ENCODE measurements at regions not wholly inside any gene's neighbourhood (a gene's known extent, or its start where the extent isn't known, plus 50 kb on each side); places are given as distances from the start of the nearest gene placed in this dataset.

GRCh38 chr6:105619971-105620741, 217.3 kb upstream of the PREP start:
- DNase-seq (ENCODE audit: low read depth in 1 of 2, low spot score in 1 of 2) (no peak), FAIRE-seq (no peak), ATAC-seq (no peak)
- TF ChIP-seq MAZ (IDR thresholded peaks at IDR 0.05; ENCODE audit: borderline replicate concordance, low read depth, low read length) (no peak), ZFP36 (IDR thresholded peaks at IDR 0.05; ENCODE audit: borderline replicate concordance, partially characterized antibody) (no peak), TFCP2L1 (CRISPR knock-in tag; IDR thresholded peaks at IDR 0.05) (no peak), TP53 (CRISPR knock-in tag; IDR thresholded peaks at IDR 0.05) (no peak), MAX (IDR thresholded peaks at IDR 0.05) (no peak), NPAS2 (CRISPR knock-in tag; IDR thresholded peaks at IDR 0.05; ENCODE audit: borderline replicate concordance) (no peak), NFE2L2 (conservative IDR thresholded peaks at IDR 0.05; ENCODE audit: low read length) (no peak), BCL3 (IDR thresholded peaks at IDR 0.05) (no peak), RFX5 (IDR thresholded peaks at IDR 0.05) (no peak), JUN (IDR thresholded peaks at IDR 0.05) (no peak), ZNF302 (CRISPR knock-in tag; IDR thresholded peaks at IDR 0.05) (no peak), E2F6 (IDR thresholded peaks at IDR 0.05; ENCODE audit: borderline replicate concordance, low read depth) (no peak), ESRRA (IDR thresholded peaks at IDR 0.05; ENCODE audit: borderline replicate concordance, low read length) (no peak), CHD2 (IDR thresholded peaks at IDR 0.05; ENCODE audit: low read length, partially characterized antibody) (no peak), FOXS1 (CRISPR knock-in tag; IDR thresholded peaks at IDR 0.05) (no peak), POLR2AphosphoS2 (conservative IDR thresholded peaks at IDR 0.05; ENCODE audit: low read length) (no peak), ATOH8 (CRISPR knock-in tag; IDR thresholded peaks at IDR 0.05; ENCODE audit: low read depth) (no peak)
- WGBS (ENCODE audit: missing lambda C conversion rate) = 83% methylated on average over 8 of the region's 8 CpGs
- Histone ChIP-seq H3K9me3 (no peaks in the 10 kb centered on the region), H3K4me3 (no peak overlapping the region), H3K4me1 (no peaks in the 10 kb centered on the region), H3K4me2 (no peak overlapping the region), H3K27ac (no peak overlapping the region)
- POLR2A ChIA-PET = no interaction called here
- CTCF ChIA-PET = no interaction called here

- Histone ChIP-seq H3K27ac (peak overlapping the region; percentile 38 to 53; a peak in 2 of 6 replicates), H3K4me1 (no peaks in the 10 kb centered on the region), H3K4me2 (no peak overlapping the region), H3K9me3 (no peaks in the 10 kb centered on the region), H3K4me3 (no peak overlapping the region)
- CTCF ChIA-PET = no interaction called here
- 95% methylated on average over 1 of the region's 1 CpG for WGBS (ENCODE audit: missing lambda C conversion rate)
- FAIRE-seq (no peak), DNase-seq (ENCODE audit: low read depth in 1 of 2, low spot score in 1 of 2) (peak in 1 of 2 experiments; percentile 62), ATAC-seq (peak in 1 of 2 experiments; percentile 51; a peak in 2 of 6 replicates)
- TF ChIP-seq SREBF2 (IDR thresholded peaks at IDR 0.05) = no peak
- TF ChIP-seq ZC3H11A (IDR thresholded peaks at IDR 0.05) = no peak
- no peak for TF ChIP-seq ZNF302 (CRISPR knock-in tag; IDR thresholded peaks at IDR 0.05)
- TF ChIP-seq ZFP36 (IDR thresholded peaks at IDR 0.05; ENCODE audit: borderline replicate concordance, partially characterized antibody) = no peak
- TF ChIP-seq HDAC2 (IDR thresholded peaks at IDR 0.05) = no peak
- no peak for TF ChIP-seq EHMT2 (IDR thresholded peaks at IDR 0.05; ENCODE audit: low read depth)
- no peak for TF ChIP-seq HMGXB4 (CRISPR knock-in tag; IDR thresholded peaks at IDR 0.05; ENCODE audit: borderline replicate concordance)
- TF ChIP-seq NPAS2 (CRISPR knock-in tag; IDR thresholded peaks at IDR 0.05; ENCODE audit: borderline replicate concordance) = no peak
- TF ChIP-seq KDM1A (IDR thresholded peaks at IDR 0.05; ENCODE audit: low read depth) = no peak
- no peak for TF ChIP-seq NR3C1 (IDR thresholded peaks at IDR 0.05)
- TF ChIP-seq MAFK (IDR thresholded peaks at IDR 0.05; ENCODE audit: partially characterized antibody) = no peak
- POLR2A ChIA-PET = no interaction called here
Measured at GRCh38 chr6:105618247-105618646, 215.4 kb upstream of the PREP start.
